ENCODE measurements at regions not wholly inside any gene's neighbourhood (a gene's known extent, or its start where the extent isn't known, plus 50 kb on each side); places are given as distances from the start of the nearest gene placed in this dataset.

DNA sequence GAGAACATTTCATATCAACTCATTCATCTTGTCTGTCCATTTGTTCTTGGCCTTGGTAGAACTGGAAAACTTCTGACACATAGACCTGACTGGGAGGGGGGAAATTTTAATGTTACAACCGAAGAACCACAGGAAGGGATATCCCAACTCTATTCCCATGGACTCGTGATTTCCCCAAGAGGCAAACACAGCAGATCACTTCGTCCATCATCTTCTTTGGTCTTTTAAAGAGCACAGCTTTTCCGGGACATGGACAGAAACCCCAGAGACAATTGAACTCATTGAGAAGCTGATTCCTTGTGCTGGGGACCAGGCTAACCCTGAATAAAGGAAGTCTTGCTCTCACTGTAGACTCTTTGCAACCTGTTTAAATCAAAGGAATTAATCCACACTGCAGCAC lies 66.3 kb upstream of the TMEM170B start (continued):
- TF ChIP-seq, protein P1, sequence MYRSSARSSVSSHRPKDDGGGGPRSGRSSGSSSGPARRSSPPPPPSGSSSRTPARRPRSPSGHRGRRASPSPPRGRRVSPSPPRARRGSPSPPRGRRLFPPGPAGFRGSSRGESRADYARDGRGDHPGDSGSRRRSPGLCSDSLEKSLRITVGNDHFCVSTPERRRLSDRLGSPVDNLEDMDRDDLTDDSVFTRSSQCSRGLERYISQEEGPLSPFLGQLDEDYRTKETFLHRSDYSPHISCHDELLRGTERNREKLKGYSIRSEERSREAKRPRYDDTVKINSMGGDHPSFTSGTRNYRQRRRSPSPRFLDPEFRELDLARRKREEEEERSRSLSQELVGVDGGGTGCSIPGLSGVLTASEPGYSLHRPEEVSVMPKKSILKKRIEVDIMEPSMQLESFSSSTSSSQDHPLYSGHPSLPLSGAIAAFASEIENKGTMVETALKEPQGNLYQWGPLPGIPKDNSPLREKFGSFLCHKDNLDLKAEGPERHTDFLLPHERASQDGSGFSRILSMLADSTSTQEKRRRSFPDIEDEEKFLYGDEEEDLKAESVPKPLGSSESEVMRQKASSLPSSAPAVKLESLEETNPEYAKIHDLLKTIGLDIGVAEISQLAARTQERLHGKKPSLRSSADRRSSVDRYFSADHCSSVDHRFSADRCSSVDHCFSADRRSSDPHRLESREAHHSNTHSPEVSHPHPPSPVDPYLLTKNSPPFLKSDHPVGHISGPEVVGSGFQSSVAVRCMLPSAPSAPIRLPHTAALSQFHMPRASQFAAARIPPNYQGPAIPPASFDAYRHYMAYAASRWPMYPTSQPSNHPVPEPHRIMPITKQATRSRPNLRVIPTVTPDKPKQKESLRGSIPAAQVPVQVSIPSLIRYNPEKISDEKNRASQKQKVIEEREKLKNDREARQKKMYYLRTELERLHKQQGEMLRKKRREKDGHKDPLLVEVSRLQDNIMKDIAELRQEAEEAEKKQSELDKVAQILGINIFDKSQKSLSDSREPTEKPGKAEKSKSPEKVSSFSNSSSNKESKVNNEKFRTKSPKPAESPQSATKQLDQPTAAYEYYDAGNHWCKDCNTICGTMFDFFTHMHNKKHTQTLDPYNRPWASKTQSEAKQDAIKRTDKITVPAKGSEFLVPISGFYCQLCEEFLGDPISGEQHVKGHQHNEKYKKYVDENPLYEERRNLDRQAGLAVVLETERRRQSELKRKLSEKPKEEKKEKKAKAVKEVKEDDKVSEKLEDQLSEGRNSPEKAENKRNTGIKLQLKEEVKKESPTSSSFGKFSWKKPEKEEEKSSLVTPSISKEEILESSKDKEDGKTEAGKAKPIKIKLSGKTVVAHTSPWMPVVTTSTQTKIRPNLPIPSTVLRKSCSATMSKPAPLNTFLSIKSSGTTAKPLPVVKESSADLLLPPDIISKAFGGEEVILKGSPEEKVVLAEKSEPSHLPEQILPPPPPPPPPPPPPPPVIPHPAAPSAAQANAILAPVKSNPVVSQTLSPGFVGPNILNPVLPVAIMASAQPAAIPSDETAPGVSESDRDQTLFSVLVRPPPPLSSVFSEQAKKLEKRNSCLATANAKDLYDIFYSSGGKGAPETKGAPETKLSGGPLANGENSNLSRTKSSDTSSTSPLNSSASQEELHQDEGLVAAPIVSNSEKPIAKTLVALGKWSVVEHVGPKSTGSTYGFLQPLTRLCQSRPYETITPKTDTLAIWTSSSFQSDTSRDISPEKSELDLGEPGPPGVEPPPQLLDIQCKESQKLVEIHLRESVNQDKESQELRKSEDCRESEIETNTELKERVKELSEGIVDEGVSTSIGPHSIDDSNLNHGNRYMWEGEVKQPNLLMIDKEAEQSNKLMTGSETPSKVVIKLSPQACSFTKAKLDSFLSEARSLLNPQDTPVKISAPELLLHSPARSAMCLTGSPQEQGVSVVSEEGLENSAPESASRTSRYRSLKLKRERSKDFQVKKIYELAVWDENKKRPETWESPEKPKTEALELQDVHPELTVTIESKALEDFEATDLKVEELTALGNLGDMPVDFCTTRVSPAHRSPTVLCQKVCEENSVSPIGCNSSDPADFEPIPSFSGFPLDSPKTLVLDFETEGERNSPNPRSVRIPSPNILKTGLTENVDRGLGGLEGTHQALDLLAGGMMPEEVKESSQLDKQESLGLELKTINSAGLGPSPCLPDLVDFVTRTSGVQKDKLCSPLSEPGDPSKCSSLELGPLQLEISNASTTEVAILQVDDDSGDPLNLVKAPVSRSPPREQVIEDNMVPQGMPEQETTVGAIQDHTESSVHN (CRISPR knock-in tag; IDR thresholded peaks at IDR 0.05) = no peak
- TF ChIP-seq PCBP2 (optimal IDR thresholded peaks at IDR 0.05; ENCODE audit: low read depth, low read length, poor library complexity, severe bottlenecking) = no peak
- TF ChIP-seq, protein P2, sequence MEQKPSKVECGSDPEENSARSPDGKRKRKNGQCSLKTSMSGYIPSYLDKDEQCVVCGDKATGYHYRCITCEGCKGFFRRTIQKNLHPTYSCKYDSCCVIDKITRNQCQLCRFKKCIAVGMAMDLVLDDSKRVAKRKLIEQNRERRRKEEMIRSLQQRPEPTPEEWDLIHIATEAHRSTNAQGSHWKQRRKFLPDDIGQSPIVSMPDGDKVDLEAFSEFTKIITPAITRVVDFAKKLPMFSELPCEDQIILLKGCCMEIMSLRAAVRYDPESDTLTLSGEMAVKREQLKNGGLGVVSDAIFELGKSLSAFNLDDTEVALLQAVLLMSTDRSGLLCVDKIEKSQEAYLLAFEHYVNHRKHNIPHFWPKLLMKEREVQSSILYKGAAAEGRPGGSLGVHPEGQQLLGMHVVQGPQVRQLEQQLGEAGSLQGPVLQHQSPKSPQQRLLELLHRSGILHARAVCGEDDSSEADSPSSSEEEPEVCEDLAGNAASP (CRISPR knock-in tag; IDR thresholded peaks at IDR 0.05; ENCODE audit: borderline replicate concordance) = no peak
- no peak for TF ChIP-seq PPARG (CRISPR knock-in tag; conservative IDR thresholded peaks at IDR 0.05)
- no peak for TF ChIP-seq ZNF432 (CRISPR knock-in tag; IDR thresholded peaks at IDR 0.05; ENCODE audit: borderline replicate concordance)
- TF ChIP-seq, protein P3, sequence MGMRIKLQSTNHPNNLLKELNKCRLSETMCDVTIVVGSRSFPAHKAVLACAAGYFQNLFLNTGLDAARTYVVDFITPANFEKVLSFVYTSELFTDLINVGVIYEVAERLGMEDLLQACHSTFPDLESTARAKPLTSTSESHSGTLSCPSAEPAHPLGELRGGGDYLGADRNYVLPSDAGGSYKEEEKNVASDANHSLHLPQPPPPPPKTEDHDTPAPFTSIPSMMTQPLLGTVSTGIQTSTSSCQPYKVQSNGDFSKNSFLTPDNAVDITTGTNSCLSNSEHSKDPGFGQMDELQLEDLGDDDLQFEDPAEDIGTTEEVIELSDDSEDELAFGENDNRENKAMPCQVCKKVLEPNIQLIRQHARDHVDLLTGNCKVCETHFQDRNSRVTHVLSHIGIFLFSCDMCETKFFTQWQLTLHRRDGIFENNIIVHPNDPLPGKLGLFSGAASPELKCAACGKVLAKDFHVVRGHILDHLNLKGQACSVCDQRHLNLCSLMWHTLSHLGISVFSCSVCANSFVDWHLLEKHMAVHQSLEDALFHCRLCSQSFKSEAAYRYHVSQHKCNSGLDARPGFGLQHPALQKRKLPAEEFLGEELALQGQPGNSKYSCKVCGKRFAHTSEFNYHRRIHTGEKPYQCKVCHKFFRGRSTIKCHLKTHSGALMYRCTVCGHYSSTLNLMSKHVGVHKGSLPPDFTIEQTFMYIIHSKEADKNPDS (CRISPR knock-in tag; IDR thresholded peaks at IDR 0.05) = no peak
- TF ChIP-seq ZNF746 (CRISPR knock-in tag; IDR thresholded peaks at IDR 0.05) = no peak
- TF ChIP-seq, protein P4, sequence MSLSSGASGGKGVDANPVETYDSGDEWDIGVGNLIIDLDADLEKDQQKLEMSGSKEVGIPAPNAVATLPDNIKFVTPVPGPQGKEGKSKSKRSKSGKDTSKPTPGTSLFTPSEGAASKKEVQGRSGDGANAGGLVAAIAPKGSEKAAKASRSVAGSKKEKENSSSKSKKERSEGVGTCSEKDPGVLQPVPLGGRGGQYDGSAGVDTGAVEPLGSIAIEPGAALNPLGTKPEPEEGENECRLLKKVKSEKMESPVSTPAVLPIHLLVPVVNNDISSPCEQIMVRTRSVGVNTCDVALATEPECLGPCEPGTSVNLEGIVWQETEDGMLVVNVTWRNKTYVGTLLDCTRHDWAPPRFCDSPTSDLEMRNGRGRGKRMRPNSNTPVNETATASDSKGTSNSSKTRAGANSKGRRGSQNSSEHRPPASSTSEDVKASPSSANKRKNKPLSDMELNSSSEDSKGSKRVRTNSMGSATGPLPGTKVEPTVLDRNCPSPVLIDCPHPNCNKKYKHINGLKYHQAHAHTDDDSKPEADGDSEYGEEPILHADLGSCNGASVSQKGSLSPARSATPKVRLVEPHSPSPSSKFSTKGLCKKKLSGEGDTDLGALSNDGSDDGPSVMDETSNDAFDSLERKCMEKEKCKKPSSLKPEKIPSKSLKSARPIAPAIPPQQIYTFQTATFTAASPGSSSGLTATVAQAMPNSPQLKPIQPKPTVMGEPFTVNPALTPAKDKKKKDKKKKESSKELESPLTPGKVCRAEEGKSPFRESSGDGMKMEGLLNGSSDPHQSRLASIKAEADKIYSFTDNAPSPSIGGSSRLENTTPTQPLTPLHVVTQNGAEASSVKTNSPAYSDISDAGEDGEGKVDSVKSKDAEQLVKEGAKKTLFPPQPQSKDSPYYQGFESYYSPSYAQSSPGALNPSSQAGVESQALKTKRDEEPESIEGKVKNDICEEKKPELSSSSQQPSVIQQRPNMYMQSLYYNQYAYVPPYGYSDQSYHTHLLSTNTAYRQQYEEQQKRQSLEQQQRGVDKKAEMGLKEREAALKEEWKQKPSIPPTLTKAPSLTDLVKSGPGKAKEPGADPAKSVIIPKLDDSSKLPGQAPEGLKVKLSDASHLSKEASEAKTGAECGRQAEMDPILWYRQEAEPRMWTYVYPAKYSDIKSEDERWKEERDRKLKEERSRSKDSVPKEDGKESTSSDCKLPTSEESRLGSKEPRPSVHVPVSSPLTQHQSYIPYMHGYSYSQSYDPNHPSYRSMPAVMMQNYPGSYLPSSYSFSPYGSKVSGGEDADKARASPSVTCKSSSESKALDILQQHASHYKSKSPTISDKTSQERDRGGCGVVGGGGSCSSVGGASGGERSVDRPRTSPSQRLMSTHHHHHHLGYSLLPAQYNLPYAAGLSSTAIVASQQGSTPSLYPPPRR (CRISPR knock-in tag; IDR thresholded peaks at IDR 0.05; ENCODE audit: borderline replicate concordance) = no peak
- TF ChIP-seq ZNF550 (CRISPR knock-in tag; IDR thresholded peaks at IDR 0.05; ENCODE audit: borderline replicate concordance) = no peak
- TF ChIP-seq ZFAT (CRISPR knock-in tag; conservative IDR thresholded peaks at IDR 0.05) = no peak
- no peak for TF ChIP-seq ZNF552 (CRISPR knock-in tag; IDR thresholded peaks at IDR 0.05; ENCODE audit: borderline replicate concordance)
- no peak for TF ChIP-seq MTA1 (CRISPR knock-in tag; IDR thresholded peaks at IDR 0.05; ENCODE audit: borderline replicate concordance)
- no peak for TF ChIP-seq ZNF3 (CRISPR knock-in tag; IDR thresholded peaks at IDR 0.05)

Data from HepG2 (cell line).